MM.1S (cell line): ENCODE measurements at regions not wholly inside any gene's neighbourhood (a gene's known extent, or its start where the extent isn't known, plus 50 kb on each side); places are given as distances from the start of the nearest gene placed in this dataset.

ENCODE experiments used
- DNase-seq: peaks from one replicate; pipeline ENCODE4 v3.0.0-alpha.2; 2015
- H2AFZ ChIP-seq: fragments of 300-600 bp; sonication (generic); 2 replicates; pipeline ENCODE4 v1.6.0; 2016; ENCODE audit warnings: antibody characterized with exemption, low read length
- H3F3A ChIP-seq: fragments of 300-600 bp; sonication (generic); 2 replicates; pipeline ENCODE4 v1.6.1; 2016; ENCODE audit warnings: mild to moderate bottlenecking, antibody characterized with exemption, low read length, moderate library complexity, mixed read lengths; ENCODE audit not compliant: insufficient read depth
- H3K27ac ChIP-seq: fragments of 300-600 bp; sonication (generic); 2 replicates; pipeline ENCODE4 v1.5.1; 2016; ENCODE audit warnings: mild to moderate bottlenecking, low read length
- H3K27me3 ChIP-seq: fragments of 300-600 bp; sonication (generic); replicated peaks from 2 replicates; pipeline ENCODE4 v1.6.0; 2016; ENCODE audit warnings: low read length; ENCODE audit not compliant: insufficient read depth
- H3K36me3 ChIP-seq: fragments of 300-600 bp; sonication (generic); replicated peaks from 2 replicates; pipeline ENCODE4 v1.6.1; 2016; ENCODE audit warnings: mild to moderate bottlenecking, low read length, mixed read lengths; ENCODE audit not compliant: insufficient read depth
- H3K4me1 ChIP-seq: fragments of 300-600 bp; sonication (generic); 2 replicates; pipeline ENCODE4 v1.6.1; 2016; ENCODE audit warnings: low read length, mixed read lengths
- H3K4me2 ChIP-seq: fragments of 300-600 bp; sonication (generic); 2 replicates; pipeline ENCODE4 v1.6.0; 2016; ENCODE audit warnings: low read depth, low read length
- H3K4me3 ChIP-seq: fragments of 300-600 bp; sonication (generic); 2 replicates; pipeline ENCODE4 v1.5.1; 2016; ENCODE audit warnings: low read length, mixed read lengths
- H3K79me2 ChIP-seq: fragments of 300-600 bp; sonication (generic); 2 replicates; pipeline ENCODE4 v1.6.1; 2016; ENCODE audit warnings: mixed run types, low read length, mixed read lengths
- H3K9ac ChIP-seq: fragments of 300-600 bp; sonication (generic); 2 replicates; pipeline ENCODE4 v1.6.1; 2016; ENCODE audit warnings: low read length, mixed read lengths
- H3K9me2 ChIP-seq: fragments of 300-600 bp; sonication (generic); replicated peaks from 2 replicates; pipeline ENCODE4 v1.6.1; 2016; ENCODE audit warnings: mild to moderate bottlenecking, low read length, mixed read lengths; ENCODE audit not compliant: insufficient read depth
- H3K9me3 ChIP-seq: fragments of 300-600 bp; sonication (generic); replicated peaks from 2 replicates; pipeline ENCODE4 v1.6.1; 2016; ENCODE audit warnings: mild to moderate bottlenecking, low read length, mixed read lengths; ENCODE audit not compliant: insufficient read depth
- H4K20me1 ChIP-seq: fragments of 300-600 bp; sonication (generic); 2 replicates; pipeline ENCODE4 v1.6.1; 2016; ENCODE audit warnings: mild to moderate bottlenecking, low read length, moderate library complexity, mixed read lengths; ENCODE audit not compliant: insufficient read depth
- CTCF ChIP-seq: fragments of 300-600 bp; sonication (generic); IDR thresholded peaks from 2 replicates; pipeline ENCODE4 v1.5.1; 2016; ENCODE audit warnings: antibody characterized with exemption, low read length, mixed read lengths
- EZH2 ChIP-seq: fragments of 300-600 bp; sonication (generic); optimal IDR thresholded peaks from 2 replicates; pipeline ENCODE3; 2017; ENCODE audit warnings: low read depth, mild to moderate bottlenecking, antibody characterized with exemption, low read length, mixed read lengths
- EZH2phosphoT487 ChIP-seq: fragments of 300-600 bp; sonication (generic); IDR thresholded peaks from 2 replicates; pipeline ENCODE4 v1.6.1; 2018; ENCODE audit warnings: antibody characterized with exemption, low read length

- Histone ChIP-seq H3K9me3 (no peaks in the 10 kb centered on the region), H2AFZ (no peak overlapping the region), H3K4me3 (no peak overlapping the region), H3K27me3 (no peaks in the 10 kb centered on the region), H3K4me2 (no peak overlapping the region), H3K36me3 (no peaks in the 10 kb centered on the region), H3K79me2 (no peaks in the 10 kb centered on the region), H4K20me1 (no peaks in the 10 kb centered on the region), H3K4me1 (no peaks in the 10 kb centered on the region), H3K27ac (no peak overlapping the region), H3K9me2 (no peaks in the 10 kb centered on the region), H3F3A (no peaks in the 10 kb centered on the region), H3K9ac (no peak overlapping the region)
- no peak for TF ChIP-seq EZH2phosphoT487
- TF ChIP-seq CTCF: no peak
- no peak for TF ChIP-seq EZH2
- DNase-seq: no peak
Measured at GRCh38 chr13:40103864-40104263, 448.4 kb downstream of the COG6 start.

GRCh38 chr13:40105231-40105630, 449.8 kb downstream of the COG6 start:
- no peak overlapping the region for H3K4me3 ChIP-seq
- H3K9me3 ChIP-seq: no peaks in the 10 kb centered on the region
- no peaks in the 10 kb centered on the region for H3K36me3 ChIP-seq
- no peak overlapping the region for H2AFZ ChIP-seq
- no peaks in the 10 kb centered on the region for H3F3A ChIP-seq
- no peak overlapping the region for H3K27ac ChIP-seq
- no peaks in the 10 kb centered on the region for H3K79me2 ChIP-seq
- TF ChIP-seq EZH2phosphoT487 (no peak), CTCF (no peak), EZH2 (no peak)
- H4K20me1 ChIP-seq: no peaks in the 10 kb centered on the region
- H3K4me2 ChIP-seq: no peak overlapping the region
- no peaks in the 10 kb centered on the region for H3K27me3 ChIP-seq
- no peaks in the 10 kb centered on the region for H3K4me1 ChIP-seq
- no peak for DNase-seq
- no peak overlapping the region for H3K9ac ChIP-seq
- H3K9me2 ChIP-seq: no peaks in the 10 kb centered on the region

- TF ChIP-seq CTCF (no peak), EZH2phosphoT487 (no peak), EZH2 (no peak)
- H2AFZ ChIP-seq: no peak overlapping the region
- no peak overlapping the region for H3K4me2 ChIP-seq
- no peaks in the 10 kb centered on the region for H3K27me3 ChIP-seq
- H4K20me1 ChIP-seq: no peaks in the 10 kb centered on the region
- no peaks in the 10 kb centered on the region for H3K9me2 ChIP-seq
- H3K36me3 ChIP-seq: no peaks in the 10 kb centered on the region
- no peak overlapping the region for H3K9ac ChIP-seq
- H3K4me3 ChIP-seq: no peak overlapping the region
- H3K27ac ChIP-seq: no peak overlapping the region
- H3F3A ChIP-seq: no peaks in the 10 kb centered on the region
- H3K4me1 ChIP-seq: no peaks in the 10 kb centered on the region
- DNase-seq: no peak
- no peaks in the 10 kb centered on the region for H3K79me2 ChIP-seq
- no peaks in the 10 kb centered on the region for H3K9me3 ChIP-seq
Measured at GRCh38 chr13:40109351-40109844, 453.9 kb downstream of the COG6 start.
